NCI-H1436 treated with DMSO at 0.1 percent for 48 hours (cell line): ENCODE measurements at regions not wholly inside any gene's neighbourhood (a gene's known extent, or its start where the extent isn't known, plus 50 kb on each side); places are given as distances from the start of the nearest gene placed in this dataset.

ENCODE experiments used
- DNase-seq: peaks from one replicate; lab custom pipeline; 2025; lab: John Stamatoyannopoulos, UW

- no peak for DNase-seq
These were observed 50.7 kb upstream of the NOCT start for GRCh38 chr4:138964716-138965426.

- no peak for DNase-seq
These were observed 52.2 kb upstream of the NOCT start for GRCh38 chr4:138963412-138963811.

GRCh38 chr4:138961664-138962063 lies 53.9 kb upstream of the NOCT start:
- no peak for DNase-seq

- no peak for DNase-seq
These were observed 54.5 kb upstream of the NOCT start for GRCh38 chr4:138961129-138961528.

GRCh38 chr4:138960175-138960710 lies 55.3 kb upstream of the NOCT start:
- DNase-seq = no peak

GRCh38 chr4:138959097-138959815 lies 56.3 kb upstream of the NOCT start:
- no peak for DNase-seq

GRCh38 chr4:138958519-138958918 lies 57.1 kb upstream of the NOCT start:
- no peak for DNase-seq

GRCh38 chr4:138957302-138957701 lies 58.3 kb upstream of the NOCT start:
- DNase-seq = no peak

GRCh38 chr4:138954428-138954827 lies 61.2 kb upstream of the NOCT start:
- no peak for DNase-seq

GRCh38 chr4:138953961-138954371 lies 61.6 kb upstream of the NOCT start:
- DNase-seq = no peak

- no peak for DNase-seq
These were observed 63.2 kb upstream of the NOCT start for GRCh38 chr4:138952411-138952810.

- DNase-seq = no peak
These were observed 63.8 kb upstream of the NOCT start for GRCh38 chr4:138951764-138952163.

GRCh38 chr4:138949866-138950265 lies 65.7 kb upstream of the NOCT start:
- no peak for DNase-seq

GRCh38 chr4:138948918-138949317 lies 66.7 kb upstream of the NOCT start:
- DNase-seq = no peak

GRCh38 chr4:138946306-138946705 lies 69.3 kb upstream of the NOCT start:
- no peak for DNase-seq

GRCh38 chr4:138945840-138946239 lies 69.7 kb upstream of the NOCT start:
- DNase-seq = no peak

GRCh38 chr4:138945401-138945800 lies 70.2 kb upstream of the NOCT start:
- DNase-seq = no peak

- DNase-seq = no peak
These were observed 71.7 kb upstream of the NOCT start for GRCh38 chr4:138943893-138944292.

- DNase-seq = no peak
These were observed 74.5 kb upstream of the NOCT start for GRCh38 chr4:138941037-138941436.

GRCh38 chr4:138939960-138940359 lies 75.6 kb upstream of the NOCT start:
- no peak for DNase-seq

GRCh38 chr4:138938366-138938690 lies 77.3 kb upstream of the NOCT start:
- DNase-seq = no peak

- no peak for DNase-seq
These were observed 80.3 kb upstream of the NOCT start for GRCh38 chr4:138935135-138935807.

GRCh38 chr4:138927072-138927471 lies 88.5 kb upstream of the NOCT start:
- DNase-seq = no peak
